ENCODE measurements at regions not wholly inside any gene's neighbourhood (a gene's known extent, or its start where the extent isn't known, plus 50 kb on each side); places are given as distances from the start of the nearest gene placed in this dataset.

DNA sequence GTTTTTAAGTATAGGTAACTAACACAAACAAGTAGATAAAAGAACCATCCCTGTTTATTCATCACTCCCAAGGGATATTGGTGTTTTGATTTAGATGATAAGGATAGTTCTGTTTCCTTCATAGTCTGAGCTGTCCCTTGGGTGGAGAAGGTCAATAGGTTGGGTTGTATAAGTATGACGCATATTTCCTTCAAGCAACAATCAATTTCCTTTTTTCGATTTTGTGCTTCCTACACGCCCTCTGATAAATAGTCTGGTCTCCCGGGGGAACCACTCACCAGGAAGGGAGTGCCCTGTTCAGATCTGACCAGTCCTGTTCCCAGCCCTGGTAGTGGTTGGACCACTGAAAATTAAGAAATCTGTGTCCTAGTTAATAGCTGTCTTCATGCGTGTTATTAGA is 378.8 kb upstream of the FAR2 start:
- no peaks in the 10 kb centered on the region for H3K9me1 ChIP-seq (ENCODE audit: control insufficient read depth, extremely low read depth, insufficient read depth, low read length)
- H3K9ac ChIP-seq (ENCODE audit: control insufficient read depth, extremely low read depth, insufficient read depth, low read length), result no peak overlapping the region
- FAIRE-seq (no peak), DNase-seq (ENCODE audit: low read depth, low spot score) (no peak)
- no peaks in the 10 kb centered on the region for H3K4me1 ChIP-seq (ENCODE audit: control insufficient read depth, extremely low read depth, insufficient read depth, low read length)
- no peak overlapping the region for H3K4me2 ChIP-seq (ENCODE audit: control insufficient read depth, extremely low read depth, insufficient read depth, low read depth, low read length)
- H2AFZ ChIP-seq (ENCODE audit: control insufficient read depth, low read length), result no peak overlapping the region
- no peaks in the 10 kb centered on the region for H3K36me3 ChIP-seq (ENCODE audit: control insufficient read depth in 2 of 2, extremely low read depth in 1 of 2, insufficient read depth in 2 of 2, low read length in 2 of 2)
- TF ChIP-seq EZH2 (IDR thresholded peaks at IDR 0.05; ENCODE audit: low read length), result no peak
- TF ChIP-seq, protein P1, sequence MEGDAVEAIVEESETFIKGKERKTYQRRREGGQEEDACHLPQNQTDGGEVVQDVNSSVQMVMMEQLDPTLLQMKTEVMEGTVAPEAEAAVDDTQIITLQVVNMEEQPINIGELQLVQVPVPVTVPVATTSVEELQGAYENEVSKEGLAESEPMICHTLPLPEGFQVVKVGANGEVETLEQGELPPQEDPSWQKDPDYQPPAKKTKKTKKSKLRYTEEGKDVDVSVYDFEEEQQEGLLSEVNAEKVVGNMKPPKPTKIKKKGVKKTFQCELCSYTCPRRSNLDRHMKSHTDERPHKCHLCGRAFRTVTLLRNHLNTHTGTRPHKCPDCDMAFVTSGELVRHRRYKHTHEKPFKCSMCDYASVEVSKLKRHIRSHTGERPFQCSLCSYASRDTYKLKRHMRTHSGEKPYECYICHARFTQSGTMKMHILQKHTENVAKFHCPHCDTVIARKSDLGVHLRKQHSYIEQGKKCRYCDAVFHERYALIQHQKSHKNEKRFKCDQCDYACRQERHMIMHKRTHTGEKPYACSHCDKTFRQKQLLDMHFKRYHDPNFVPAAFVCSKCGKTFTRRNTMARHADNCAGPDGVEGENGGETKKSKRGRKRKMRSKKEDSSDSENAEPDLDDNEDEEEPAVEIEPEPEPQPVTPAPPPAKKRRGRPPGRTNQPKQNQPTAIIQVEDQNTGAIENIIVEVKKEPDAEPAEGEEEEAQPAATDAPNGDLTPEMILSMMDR (optimal IDR thresholded peaks at IDR 0.05 in 1 of 3, IDR thresholded peaks at IDR 0.05 in 1 of 3, conservative IDR thresholded peaks at IDR 0.05 in 1 of 3; ENCODE audit: extremely low read depth in 1 of 3, insufficient read depth in 2 of 3, low read length in 3 of 3), result no peak
- H3K79me2 ChIP-seq (ENCODE audit: control insufficient read depth, insufficient read depth, low read length), result no peaks in the 10 kb centered on the region
- dilution Hi-C loops (cut with MboI; ENCODE audit: extremely low pct_ligation_motif_present, low sequenced_read_pairs), result no loop called here
- no peak overlapping the region for H3K4me3 ChIP-seq (ENCODE audit: control insufficient read depth in 2 of 3, extremely low read depth in 1 of 3, insufficient read depth in 2 of 3, low read depth in 1 of 3, low read length in 3 of 3)
- H3K9me3 ChIP-seq (ENCODE audit: control insufficient read depth, low read depth, low read length), result no peaks in the 10 kb centered on the region
- no peaks in the 10 kb centered on the region for H4K20me1 ChIP-seq (ENCODE audit: control insufficient read depth, extremely low read depth, insufficient read depth, low read length)
- no peaks in the 10 kb centered on the region for H3K27me3 ChIP-seq (ENCODE audit: control insufficient read depth, extremely low read depth, insufficient read depth, low read length)
- no peak overlapping the region for H3K27ac ChIP-seq (ENCODE audit: control insufficient read depth, insufficient read depth, low read length)

DNA sequence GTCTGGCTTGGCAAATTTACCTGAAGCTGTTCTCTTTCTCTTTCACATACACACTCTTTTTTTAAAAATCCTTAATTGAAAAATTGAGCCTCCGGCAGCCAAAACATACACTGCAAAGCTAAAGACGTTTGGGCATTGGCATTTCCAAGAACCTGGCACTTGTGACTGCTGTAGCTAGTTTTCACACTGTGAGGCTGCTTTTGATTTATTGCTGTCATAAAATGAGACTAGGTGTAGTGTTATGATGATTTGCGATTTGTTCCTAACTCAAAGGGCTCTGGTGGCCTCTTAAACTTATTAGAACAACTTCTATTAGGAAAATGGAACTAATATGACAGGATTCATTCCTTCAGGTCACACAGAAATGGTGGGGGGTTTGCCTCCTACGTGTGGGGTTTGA is 377.1 kb upstream of the FAR2 start:
- dilution Hi-C loops (cut with MboI; ENCODE audit: extremely low pct_ligation_motif_present, low sequenced_read_pairs), result no loop called here
- no peaks in the 10 kb centered on the region for H3K9me1 ChIP-seq (ENCODE audit: control insufficient read depth, extremely low read depth, insufficient read depth, low read length)
- no peak overlapping the region for H3K4me3 ChIP-seq (ENCODE audit: control insufficient read depth in 2 of 3, extremely low read depth in 1 of 3, insufficient read depth in 2 of 3, low read depth in 1 of 3, low read length in 3 of 3)
- no peaks in the 10 kb centered on the region for H3K9me3 ChIP-seq (ENCODE audit: control insufficient read depth, low read depth, low read length)
- no peak overlapping the region for H3K4me2 ChIP-seq (ENCODE audit: control insufficient read depth, extremely low read depth, insufficient read depth, low read depth, low read length)
- no peaks in the 10 kb centered on the region for H4K20me1 ChIP-seq (ENCODE audit: control insufficient read depth, extremely low read depth, insufficient read depth, low read length)
- no peaks in the 10 kb centered on the region for H3K4me1 ChIP-seq (ENCODE audit: control insufficient read depth, extremely low read depth, insufficient read depth, low read length)
- no peak for FAIRE-seq
- TF ChIP-seq EZH2 (IDR thresholded peaks at IDR 0.05; ENCODE audit: low read length), result no peak
- TF ChIP-seq, protein P1 (optimal IDR thresholded peaks at IDR 0.05 in 1 of 3, IDR thresholded peaks at IDR 0.05 in 1 of 3, conservative IDR thresholded peaks at IDR 0.05 in 1 of 3; ENCODE audit: extremely low read depth in 1 of 3, insufficient read depth in 2 of 3, low read length in 3 of 3), result no peak
- no peak for DNase-seq (ENCODE audit: low read depth, low spot score)
- no peak overlapping the region for H3K27ac ChIP-seq (ENCODE audit: control insufficient read depth, insufficient read depth, low read length)
- no peak overlapping the region for H2AFZ ChIP-seq (ENCODE audit: control insufficient read depth, low read length)
- no peaks in the 10 kb centered on the region for H3K36me3 ChIP-seq (ENCODE audit: control insufficient read depth in 2 of 2, extremely low read depth in 1 of 2, insufficient read depth in 2 of 2, low read length in 2 of 2)
- H3K27me3 ChIP-seq (ENCODE audit: control insufficient read depth, extremely low read depth, insufficient read depth, low read length), result no peaks in the 10 kb centered on the region
- no peaks in the 10 kb centered on the region for H3K79me2 ChIP-seq (ENCODE audit: control insufficient read depth, insufficient read depth, low read length)
- no peak overlapping the region for H3K9ac ChIP-seq (ENCODE audit: control insufficient read depth, extremely low read depth, insufficient read depth, low read length)

Measured in keratinocyte (primary cell).